ENCODE measurements at regions not wholly inside any gene's neighbourhood (a gene's known extent, or its start where the extent isn't known, plus 50 kb on each side); places are given as distances from the start of the nearest gene placed in this dataset.
"Not testable (repeated sequence)": the region's sequence is repeated elsewhere in the genome, so short reads cannot be mapped to it uniquely, and the experiment has no call there.

DNA sequence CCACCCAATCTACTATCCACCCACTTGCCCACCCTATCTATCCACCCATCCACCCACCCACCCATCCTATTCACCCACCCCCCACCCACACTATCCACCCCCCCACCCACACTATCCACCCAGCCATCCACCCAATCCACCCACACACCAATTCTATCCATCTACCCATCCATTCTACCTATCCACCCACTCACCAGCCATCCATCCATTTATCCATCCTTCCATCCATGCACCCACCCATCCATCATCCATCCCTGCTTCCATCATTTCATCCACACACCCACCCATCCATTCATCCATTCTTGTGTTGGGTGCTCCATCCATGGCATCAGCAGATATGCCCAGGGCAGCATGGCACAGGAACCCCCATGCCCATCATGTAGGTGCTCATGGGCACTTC is 1206.6 kb downstream of the BRD1 start:
- TF ChIP-seq CTCF (IDR thresholded peaks at IDR 0.05) = no peak
- DNase-seq = no peak
- H3K27ac Mint-ChIP-seq = no peak overlapping the region
- no peaks in the 10 kb centered on the region for H3K4me1 Mint-ChIP-seq (ENCODE audit: low read depth)
- H3K36me3 Mint-ChIP-seq (ENCODE audit: low read depth) = no peaks in the 10 kb centered on the region
- no peak overlapping the region for H3K4me3 Mint-ChIP-seq
- H3K27me3 Mint-ChIP-seq (ENCODE audit: insufficient read depth) = peaks cover 7% of the 10 kb centered on the region
- peaks cover 62% of the 10 kb centered on the region for H3K9me3 Mint-ChIP-seq

GRCh38 chr22:48620460-48620859 is 1207.2 kb downstream of the BRD1 start:
- H3K27ac Mint-ChIP-seq; H3K4me1 Mint-ChIP-seq (ENCODE audit: low read depth); H3K36me3 Mint-ChIP-seq (ENCODE audit: low read depth); DNase-seq; H3K4me3 Mint-ChIP-seq; H3K27me3 Mint-ChIP-seq (ENCODE audit: insufficient read depth): not testable (repeated sequence)
- peaks cover 60% of the 10 kb centered on the region for H3K9me3 Mint-ChIP-seq

DNA sequence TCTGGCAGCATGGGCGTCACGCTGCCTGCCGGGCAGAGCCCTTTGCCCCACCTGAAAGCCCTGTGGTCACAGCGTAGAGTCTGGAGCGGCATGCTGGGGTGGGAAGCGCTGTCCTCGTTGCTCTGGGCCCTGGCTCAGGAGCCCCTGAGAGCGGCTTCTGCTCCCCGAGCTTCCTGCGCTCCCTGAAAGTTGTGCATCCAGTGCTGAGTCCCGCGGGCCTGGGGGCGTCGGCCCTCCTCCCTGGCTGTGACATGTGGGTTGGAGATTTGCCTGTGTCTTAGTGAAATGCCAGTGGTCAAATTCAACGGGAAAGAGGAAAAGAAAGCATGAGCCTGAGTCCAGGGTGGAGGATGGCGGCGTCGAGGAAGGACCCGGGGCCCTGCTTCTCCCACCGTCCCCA is 1208.0 kb downstream of the BRD1 start:
- H3K36me3 Mint-ChIP-seq (ENCODE audit: low read depth) = no peaks in the 10 kb centered on the region
- peaks cover 7% of the 10 kb centered on the region for H3K27me3 Mint-ChIP-seq (ENCODE audit: insufficient read depth)
- H3K9me3 Mint-ChIP-seq = peaks cover 59% of the 10 kb centered on the region
- H3K27ac Mint-ChIP-seq = no peak overlapping the region
- no peak for TF ChIP-seq CTCF (IDR thresholded peaks at IDR 0.05)
- no peaks in the 10 kb centered on the region for H3K4me1 Mint-ChIP-seq (ENCODE audit: low read depth)
- DNase-seq = no peak
- no peak overlapping the region for H3K4me3 Mint-ChIP-seq

DNA sequence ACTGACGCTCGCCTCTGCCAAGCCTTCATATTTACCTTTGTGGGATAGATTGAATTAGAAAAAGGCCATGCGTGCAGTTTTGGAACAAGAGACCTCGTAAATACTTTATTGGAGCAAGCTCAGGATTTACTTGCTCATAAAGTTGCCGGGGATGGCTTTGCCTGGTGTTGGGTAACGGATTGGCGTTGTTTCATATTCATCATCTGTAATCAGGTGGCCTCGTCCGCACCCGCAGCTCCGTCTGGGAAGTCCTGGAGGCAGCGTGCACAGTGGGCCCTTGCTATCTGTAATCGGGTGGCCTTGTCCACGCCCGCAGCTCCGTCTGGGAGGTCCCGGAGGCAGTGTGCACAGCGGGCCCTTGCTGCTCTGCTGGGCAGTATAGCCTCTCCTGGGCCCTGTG is 1209.3 kb downstream of the BRD1 start:
- H3K4me3 Mint-ChIP-seq = no peak overlapping the region
- H3K27me3 Mint-ChIP-seq (ENCODE audit: insufficient read depth) = peaks cover 5% of the 10 kb centered on the region
- H3K4me1 Mint-ChIP-seq (ENCODE audit: low read depth) = no peaks in the 10 kb centered on the region
- peaks cover 56% of the 10 kb centered on the region for H3K9me3 Mint-ChIP-seq
- no peak for DNase-seq
- TF ChIP-seq CTCF (IDR thresholded peaks at IDR 0.05) = no peak
- no peak overlapping the region for H3K27ac Mint-ChIP-seq
- H3K36me3 Mint-ChIP-seq (ENCODE audit: low read depth) = peaks cover under 1% of the 10 kb centered on the region; the same call in 1 of the 2 replicates

GRCh38 chr22:48616656-48617055 is 1211.0 kb downstream of the BRD1 start:
- H3K27me3 Mint-ChIP-seq (ENCODE audit: insufficient read depth) = peaks cover 7% of the 10 kb centered on the region
- H3K4me1 Mint-ChIP-seq (ENCODE audit: low read depth) = no peaks in the 10 kb centered on the region
- H3K4me3 Mint-ChIP-seq = no peak overlapping the region
- H3K27ac Mint-ChIP-seq = no peak overlapping the region
- DNase-seq = no peak
- H3K9me3 Mint-ChIP-seq = peaks cover 64% of the 10 kb centered on the region
- H3K36me3 Mint-ChIP-seq (ENCODE audit: low read depth) = peaks cover 4% of the 10 kb centered on the region; the same call in 1 of the 2 replicates
- TF ChIP-seq CTCF (IDR thresholded peaks at IDR 0.05) = no peak

DNA sequence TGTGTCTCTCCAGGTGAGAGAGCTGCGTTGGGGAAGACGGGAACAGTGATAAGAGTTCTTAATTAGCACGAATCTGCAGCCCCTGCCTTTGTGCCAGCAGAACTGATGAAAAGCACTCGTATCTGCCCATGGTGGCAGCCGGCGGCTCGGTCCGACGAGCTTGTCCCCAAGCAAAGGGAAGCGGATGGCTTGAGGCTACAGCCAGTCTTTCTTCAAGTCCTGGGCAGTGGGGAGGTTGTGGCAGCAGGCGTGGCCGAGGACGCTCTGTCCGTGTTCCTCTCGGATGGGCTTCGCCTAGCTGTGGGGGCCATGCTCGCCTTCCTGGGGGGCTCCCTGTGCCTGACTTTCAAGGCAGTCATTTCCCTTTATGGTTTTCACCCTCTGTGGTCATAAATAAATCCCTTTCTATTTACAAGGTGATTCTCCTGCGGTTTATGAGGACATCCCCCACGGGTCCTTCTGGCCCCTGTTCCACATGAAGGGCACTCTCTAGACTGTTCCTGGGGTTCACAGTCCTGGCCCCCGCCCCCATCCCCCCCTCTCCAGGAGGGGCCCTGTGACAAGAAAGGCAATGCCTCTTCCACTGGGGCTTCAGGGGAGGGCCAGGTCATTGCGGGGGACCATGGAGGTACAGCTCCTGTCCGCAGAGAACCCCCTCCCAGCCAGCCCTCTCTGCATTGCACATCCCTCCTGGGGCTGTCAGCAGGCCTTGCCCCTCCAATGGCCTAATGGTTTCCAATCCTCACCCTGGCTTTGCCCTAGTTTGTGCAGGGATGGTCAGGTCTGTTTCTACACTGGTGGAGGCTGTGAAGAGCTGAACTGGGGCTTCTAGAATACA is 1212.3 kb downstream of the BRD1 start:
- Mint-ChIP-seq H3K4me3 (no peak overlapping the region), H3K4me1 (ENCODE audit: low read depth) (no peaks in the 10 kb centered on the region), H3K9me3 (peaks cover 73% of the 10 kb centered on the region), H3K27me3 (ENCODE audit: insufficient read depth) (peaks cover 7% of the 10 kb centered on the region), H3K27ac (no peak overlapping the region), H3K36me3 (ENCODE audit: low read depth) (peaks cover 4% of the 10 kb centered on the region; the same call in 1 of the 2 replicates)
- TF ChIP-seq CTCF (IDR thresholded peaks at IDR 0.05) = no peak
- no peak for DNase-seq
